ENCODE measurements at regions not wholly inside any gene's neighbourhood (a gene's known extent, or its start where the extent isn't known, plus 50 kb on each side); places are given as distances from the start of the nearest gene placed in this dataset.

- no peak for DNase-seq
Observed at GRCh38 chr2:11955884-11956291, 209.5 kb downstream of the LPIN1 start.

- DNase-seq = no peak
Observed at GRCh38 chr2:11962707-11963328, 216.4 kb downstream of the LPIN1 start.

- DNase-seq = no peak
Observed at GRCh38 chr2:11963966-11964365, 217.5 kb downstream of the LPIN1 start.

- DNase-seq = no peak
Observed at GRCh38 chr2:11967946-11968465, 221.6 kb downstream of the LPIN1 start.

- no peak for DNase-seq
Observed at GRCh38 chr2:11968521-11968920, 222.1 kb downstream of the LPIN1 start.

- DNase-seq = no peak
Observed at GRCh38 chr2:11969774-11970173, 223.3 kb downstream of the LPIN1 start.

- no peak for DNase-seq
Observed at GRCh38 chr2:11974573-11974972, 228.1 kb downstream of the LPIN1 start.

GRCh38 chr2:11975373-11975772, 228.9 kb downstream of the LPIN1 start:
- no peak for DNase-seq

- no peak for DNase-seq
Observed at GRCh38 chr2:11976073-11976472, 229.6 kb downstream of the LPIN1 start.

GRCh38 chr2:11977766-11978524, 231.5 kb downstream of the LPIN1 start:
- DNase-seq = no peak

GRCh38 chr2:11980809-11981208, 234.4 kb downstream of the LPIN1 start:
- DNase-seq = no peak

GRCh38 chr2:11983401-11983800, 237.0 kb downstream of the LPIN1 start:
- no peak for DNase-seq

GRCh38 chr2:11983870-11984269, 237.4 kb downstream of the LPIN1 start:
- no peak for DNase-seq

- DNase-seq = no peak
Observed at GRCh38 chr2:11984316-11985158, 238.1 kb downstream of the LPIN1 start.

GRCh38 chr2:11985817-11986566, 239.6 kb downstream of the LPIN1 start:
- no peak for DNase-seq

- DNase-seq = no peak
Observed at GRCh38 chr2:11987151-11987550, 240.7 kb downstream of the LPIN1 start.

GRCh38 chr2:11988691-11989353, 242.4 kb downstream of the LPIN1 start:
- no peak for DNase-seq

GRCh38 chr2:11989354-11989703, 242.9 kb downstream of the LPIN1 start:
- no peak for DNase-seq

- no peak for DNase-seq
Observed at GRCh38 chr2:11990576-11990975, 244.1 kb downstream of the LPIN1 start.

- no peak for DNase-seq
Observed at GRCh38 chr2:11993749-11994148, 247.3 kb downstream of the LPIN1 start.

- DNase-seq = no peak
Observed at GRCh38 chr2:11995456-11995855, 249.0 kb downstream of the LPIN1 start.

- DNase-seq = no peak
Observed at GRCh38 chr2:11996618-11997017, 250.2 kb downstream of the LPIN1 start.

All from NCI-H510A (cell line).